ENCODE measurements at regions not wholly inside any gene's neighbourhood (a gene's known extent, or its start where the extent isn't known, plus 50 kb on each side); places are given as distances from the start of the nearest gene placed in this dataset.

GRCh38 chr18:38368246-38368645 is 802.6 kb upstream of the CELF4 start:
- Histone ChIP-seq H3K4me2 (ENCODE audit: low read length) (no peak overlapping the region), H4K20me1 (ENCODE audit: insufficient read depth, low read length) (no peaks in the 10 kb centered on the region), H3K4me1 (ENCODE audit: insufficient read depth, low read length, poor library complexity, severe bottlenecking) (no peaks in the 10 kb centered on the region), H3K36me3 (ENCODE audit: insufficient read depth, low read length) (no peaks in the 10 kb centered on the region), H3K9me3 (ENCODE audit: low read length) (no peaks in the 10 kb centered on the region), H3K27ac (ENCODE audit: low read depth, low read length, poor library complexity, severe bottlenecking) (no peak overlapping the region), H3K79me2 (ENCODE audit: insufficient read depth, low read depth, low read length) (no peaks in the 10 kb centered on the region), H2AFZ (ENCODE audit: low read length) (no peak overlapping the region), H3K4me3 (ENCODE audit: low read depth, low read length, poor library complexity, severe bottlenecking) (no peak overlapping the region), H3K9me2 (ENCODE audit: insufficient read depth, low read length) (no peaks in the 10 kb centered on the region)
- TF ChIP-seq EZH2phosphoT487 (IDR thresholded peaks at IDR 0.05; ENCODE audit: borderline replicate concordance, low read depth, low read length) (no peak), CTCF (conservative IDR thresholded peaks at IDR 0.05; ENCODE audit: low read length) (no peak)
- BruUV-seq (replicated peaks) = no TSS peak
- intact Hi-C loops (cut with micrococcal nuclease; ENCODE audit: unreplicated experiment) = no loop called here
- CTCF ChIA-PET (ENCODE audit: unreplicated experiment) = no interaction called here
- DNase-seq (ENCODE audit: low spot score) = no peak
- POLR2A ChIA-PET = no interaction called here

- H3K9me3 ChIP-seq (ENCODE audit: low read length) = no peaks in the 10 kb centered on the region
- POLR2A ChIA-PET = no interaction called here
- H3K4me1 ChIP-seq (ENCODE audit: insufficient read depth, low read length, poor library complexity, severe bottlenecking) = no peaks in the 10 kb centered on the region
- H2AFZ ChIP-seq (ENCODE audit: low read length) = no peak overlapping the region
- H3K36me3 ChIP-seq (ENCODE audit: insufficient read depth, low read length) = no peaks in the 10 kb centered on the region
- CTCF ChIA-PET (ENCODE audit: unreplicated experiment) = no interaction called here
- TF ChIP-seq CTCF (conservative IDR thresholded peaks at IDR 0.05; ENCODE audit: low read length) (no peak), EZH2phosphoT487 (IDR thresholded peaks at IDR 0.05; ENCODE audit: borderline replicate concordance, low read depth, low read length) (no peak)
- no peaks in the 10 kb centered on the region for H4K20me1 ChIP-seq (ENCODE audit: insufficient read depth, low read length)
- H3K9me2 ChIP-seq (ENCODE audit: insufficient read depth, low read length) = no peaks in the 10 kb centered on the region
- no peak overlapping the region for H3K27ac ChIP-seq (ENCODE audit: low read depth, low read length, poor library complexity, severe bottlenecking)
- H3K4me3 ChIP-seq (ENCODE audit: low read depth, low read length, poor library complexity, severe bottlenecking) = no peak overlapping the region
- H3K4me2 ChIP-seq (ENCODE audit: low read length) = no peak overlapping the region
- BruUV-seq (replicated peaks) = no TSS peak
- DNase-seq (ENCODE audit: low spot score) = no peak
- no peaks in the 10 kb centered on the region for H3K79me2 ChIP-seq (ENCODE audit: insufficient read depth, low read depth, low read length)
- intact Hi-C loops (cut with micrococcal nuclease; ENCODE audit: unreplicated experiment) = no loop called here
Observed at GRCh38 chr18:38367473-38367872, 801.9 kb upstream of the CELF4 start.

GRCh38 chr18:38362286-38362792 is 796.7 kb upstream of the CELF4 start:
- H4K20me1 ChIP-seq (ENCODE audit: insufficient read depth, low read length) = no peaks in the 10 kb centered on the region
- ChIA-PET POLR2A (no interaction called here), CTCF (ENCODE audit: unreplicated experiment) (no interaction called here)
- H2AFZ ChIP-seq (ENCODE audit: low read length) = no peak overlapping the region
- no peaks in the 10 kb centered on the region for H3K79me2 ChIP-seq (ENCODE audit: insufficient read depth, low read depth, low read length)
- H3K9me2 ChIP-seq (ENCODE audit: insufficient read depth, low read length) = no peaks in the 10 kb centered on the region
- no TSS peak for BruUV-seq (replicated peaks)
- H3K9me3 ChIP-seq (ENCODE audit: low read length) = no peaks in the 10 kb centered on the region
- no peak overlapping the region for H3K4me3 ChIP-seq (ENCODE audit: low read depth, low read length, poor library complexity, severe bottlenecking)
- intact Hi-C loops (cut with micrococcal nuclease; ENCODE audit: unreplicated experiment) = no loop called here
- no peak overlapping the region for H3K27ac ChIP-seq (ENCODE audit: low read depth, low read length, poor library complexity, severe bottlenecking)
- no peak for TF ChIP-seq EZH2phosphoT487 (IDR thresholded peaks at IDR 0.05; ENCODE audit: borderline replicate concordance, low read depth, low read length)
- no peak for TF ChIP-seq CTCF (conservative IDR thresholded peaks at IDR 0.05; ENCODE audit: low read length)
- H3K4me2 ChIP-seq (ENCODE audit: low read length) = no peak overlapping the region
- H3K4me1 ChIP-seq (ENCODE audit: insufficient read depth, low read length, poor library complexity, severe bottlenecking) = no peaks in the 10 kb centered on the region
- DNase-seq (ENCODE audit: low spot score) = no peak
- H3K36me3 ChIP-seq (ENCODE audit: insufficient read depth, low read length) = no peaks in the 10 kb centered on the region
